Right atrium auricular region (tissue), 2 donors: ENCODE measurements at regions not wholly inside any gene's neighbourhood (a gene's known extent, or its start where the extent isn't known, plus 50 kb on each side); places are given as distances from the start of the nearest gene placed in this dataset.

Experiments used
- DNase-seq: peaks from one replicate; pipeline ENCODE4 v3.0.0-alpha.2; 2019; ENCODE audit warnings: low spot score
- H3K27ac ChIP-seq, 2 donors: fragments of 200-600 bp; sonication (generic); 1 replicate in 1 of 2; 2 replicates in 1 of 2; pipeline ENCODE4 v1.5.1; 2016 to 2019
- H3K27me3 ChIP-seq, 2 donors: fragments of 200-600 bp; sonication (generic); one replicate each; pipeline versions ENCODE4 v1.5.1 to v1.6.0; 2017 to 2019
- H3K36me3 ChIP-seq: fragments of 200-600 bp; sonication (generic); one replicate; pipeline ENCODE4 v1.5.1; 2016
- H3K4me1 ChIP-seq, 2 donors: fragments of 200-600 bp; sonication (generic); one replicate each; pipeline versions ENCODE4 v1.5.1 to v1.6.0; 2017 to 2019
- H3K4me3 ChIP-seq, 2 donors: fragments of 200-600 bp; sonication (generic); 1 replicate in 1 of 2; 2 replicates in 1 of 2; pipeline ENCODE4 v1.5.1; 2017 to 2019; ENCODE audit warnings: mild to moderate bottlenecking in 1 of 2, moderate library complexity in 1 of 2
- H3K9me3 ChIP-seq, 2 donors: fragments of 200-600 bp; sonication (generic); one replicate each; pipeline ENCODE4 v1.5.1; 2019
- CTCF ChIP-seq, 2 donors: fragments of 200-600 bp; sonication (generic); IDR thresholded peaks; one replicate each; pipeline ENCODE4 v1.5.1; 2019; ENCODE audit warnings: antibody characterized with exemption in 2 of 2

GRCh38 chr3:852033-852432 is 240.8 kb upstream of the CNTN6 start:
- no peaks in the 10 kb centered on the region for H3K27me3 ChIP-seq
- no peaks in the 10 kb centered on the region for H3K9me3 ChIP-seq
- H3K27ac ChIP-seq = no peak overlapping the region
- no peaks in the 10 kb centered on the region for H3K4me1 ChIP-seq
- H3K4me3 ChIP-seq = no peak overlapping the region
- DNase-seq = no peak
- no peaks in the 10 kb centered on the region for H3K36me3 ChIP-seq
- TF ChIP-seq CTCF (IDR thresholded peaks at IDR 0.05) = no peak

- Histone ChIP-seq H3K4me3 (no peak overlapping the region), H3K4me1 (no peaks in the 10 kb centered on the region), H3K27ac (no peak overlapping the region), H3K9me3 (no peaks in the 10 kb centered on the region), H3K27me3 (no peaks in the 10 kb centered on the region), H3K36me3 (no peaks in the 10 kb centered on the region)
- DNase-seq = no peak
- no peak for TF ChIP-seq CTCF (IDR thresholded peaks at IDR 0.05)
Measured at GRCh38 chr3:853489-853888, 239.3 kb upstream of the CNTN6 start.

GRCh38 chr3:859135-859534 is 233.7 kb upstream of the CNTN6 start:
- no peak for DNase-seq
- no peaks in the 10 kb centered on the region for H3K27me3 ChIP-seq
- H3K9me3 ChIP-seq = no peaks in the 10 kb centered on the region
- H3K36me3 ChIP-seq = no peaks in the 10 kb centered on the region
- TF ChIP-seq CTCF (IDR thresholded peaks at IDR 0.05) = no peak
- no peak overlapping the region for H3K4me3 ChIP-seq
- H3K4me1 ChIP-seq = no peaks in the 10 kb centered on the region
- no peak overlapping the region for H3K27ac ChIP-seq

- DNase-seq = no peak
- H3K36me3 ChIP-seq = no peaks in the 10 kb centered on the region
- no peaks in the 10 kb centered on the region for H3K4me1 ChIP-seq
- H3K27me3 ChIP-seq = no peaks in the 10 kb centered on the region
- TF ChIP-seq CTCF (IDR thresholded peaks at IDR 0.05) = no peak
- H3K9me3 ChIP-seq = no peaks in the 10 kb centered on the region
- no peak overlapping the region for H3K4me3 ChIP-seq
- no peak overlapping the region for H3K27ac ChIP-seq
Measured at GRCh38 chr3:861721-862120, 231.1 kb upstream of the CNTN6 start.

GRCh38 chr3:869269-869668 is 223.6 kb upstream of the CNTN6 start:
- TF ChIP-seq CTCF (IDR thresholded peaks at IDR 0.05) = no peak
- no peak for DNase-seq
- H3K9me3 ChIP-seq = no peaks in the 10 kb centered on the region
- H3K36me3 ChIP-seq = no peaks in the 10 kb centered on the region
- no peak overlapping the region for H3K27ac ChIP-seq
- no peaks in the 10 kb centered on the region for H3K4me1 ChIP-seq
- H3K27me3 ChIP-seq = no peaks in the 10 kb centered on the region
- no peak overlapping the region for H3K4me3 ChIP-seq

- no peak for TF ChIP-seq CTCF (IDR thresholded peaks at IDR 0.05)
- no peak for DNase-seq
- no peak overlapping the region for H3K4me3 ChIP-seq
- H3K27me3 ChIP-seq = no peaks in the 10 kb centered on the region
- no peak overlapping the region for H3K27ac ChIP-seq
- H3K36me3 ChIP-seq = no peaks in the 10 kb centered on the region
- H3K4me1 ChIP-seq = no peaks in the 10 kb centered on the region
- H3K9me3 ChIP-seq = no peaks in the 10 kb centered on the region
Measured at GRCh38 chr3:869734-870133, 223.1 kb upstream of the CNTN6 start.
